ENCODE measurements at regions not wholly inside any gene's neighbourhood (a gene's known extent, or its start where the extent isn't known, plus 50 kb on each side); places are given as distances from the start of the nearest gene placed in this dataset.
A peak's percentile ranks its signal among the peaks of the same experiment; 100 is the strongest.
"Not testable (repeated sequence)": the region's sequence is repeated elsewhere in the genome, so short reads cannot be mapped to it uniquely, and the experiment has no call there.

DNA sequence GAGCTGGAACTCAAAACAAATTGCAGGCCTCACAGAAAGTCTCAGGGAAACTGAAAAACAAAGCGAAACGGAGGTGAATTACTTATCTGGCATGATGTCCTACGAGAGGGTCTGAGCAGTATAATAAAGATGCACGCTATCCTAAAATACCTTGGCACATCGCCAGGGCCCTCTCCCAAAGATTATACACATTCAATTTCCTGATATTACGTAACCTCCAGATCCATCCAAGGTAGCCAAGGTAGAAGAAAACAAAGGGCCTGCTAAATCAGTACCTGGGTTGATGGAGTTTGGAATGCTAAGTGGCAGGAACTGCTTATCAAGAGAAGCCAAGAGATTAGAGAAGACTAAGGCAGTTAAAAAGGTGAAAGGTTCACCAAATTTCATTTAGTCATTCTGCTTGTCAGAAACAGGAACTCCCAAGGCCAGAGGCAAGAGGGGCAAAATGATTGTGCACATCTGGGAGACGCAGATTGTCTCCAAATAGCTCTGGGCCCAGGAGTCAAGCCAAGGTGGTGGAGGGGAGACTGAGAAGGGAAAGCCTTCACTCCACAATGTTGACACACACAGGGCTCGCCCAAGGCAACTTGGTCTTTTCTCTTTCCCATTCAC lies 236.8 kb upstream of the ATP5MC3 start:
- DNase-seq (ENCODE audit: low read depth in 2 of 2): no peak

DNA sequence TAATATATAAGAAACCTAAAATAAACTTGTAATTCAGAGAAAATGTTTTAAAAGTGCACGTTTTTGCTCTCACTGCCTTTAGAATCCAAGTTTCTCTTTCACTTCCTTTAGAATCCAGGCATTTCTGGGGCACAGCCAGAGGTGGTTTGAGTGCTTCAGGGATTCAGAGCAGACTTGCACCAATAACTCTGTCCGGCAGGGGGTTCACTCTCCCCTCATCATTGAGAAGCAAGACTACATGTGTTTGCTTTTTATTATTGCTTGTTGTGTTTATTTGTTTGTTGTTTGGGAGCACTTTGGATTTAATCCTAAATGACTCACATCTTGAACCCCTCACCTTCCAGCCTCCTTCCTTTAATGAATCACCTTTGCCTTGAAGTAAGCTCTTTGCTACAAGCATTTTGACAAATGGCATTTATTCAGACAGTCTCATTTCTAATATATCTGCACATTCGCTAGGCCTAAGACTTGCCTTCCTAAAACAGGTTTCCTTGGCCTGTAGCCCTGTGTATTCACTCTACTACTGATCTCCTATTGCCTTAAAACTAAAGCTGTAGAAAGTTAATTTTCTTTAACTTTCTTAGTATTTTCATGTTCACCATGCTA lies 233.5 kb upstream of the ATP5MC3 start:
- peak in 1 of 2 experiments; percentile 4 for DNase-seq (ENCODE audit: low read depth in 2 of 2)

DNA sequence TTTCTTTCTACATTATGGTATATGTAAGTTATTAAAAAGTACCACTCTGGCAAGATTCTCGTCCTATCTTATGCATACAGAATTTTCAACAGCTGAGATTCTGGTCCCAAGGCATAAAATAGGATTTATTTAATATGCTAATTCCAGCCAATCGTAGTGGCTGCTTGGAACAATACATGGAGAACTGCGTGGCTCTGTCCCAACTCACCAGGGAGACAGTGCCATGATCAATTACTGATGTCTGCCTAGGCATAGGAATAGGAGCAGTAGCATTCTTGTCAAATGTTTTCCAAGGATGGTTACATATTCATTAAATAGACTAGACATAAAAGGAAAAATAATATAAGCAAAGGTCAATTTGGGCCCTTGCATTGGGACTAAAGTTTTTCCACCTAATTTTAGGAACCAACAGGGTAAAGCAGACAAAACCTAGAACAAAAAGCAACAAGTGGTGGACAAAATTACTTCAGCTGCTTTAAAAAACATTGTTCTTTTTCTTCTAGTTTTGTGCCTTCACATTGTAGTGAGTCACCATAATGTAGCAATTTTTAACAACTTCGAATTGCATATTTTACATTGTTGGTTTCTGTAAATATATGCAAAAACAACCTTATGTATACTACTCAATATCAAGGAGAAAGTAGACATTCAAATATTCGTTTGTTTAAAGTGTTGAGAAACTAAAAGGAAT lies 232.8 kb upstream of the ATP5MC3 start:
- no peak for DNase-seq (ENCODE audit: low read depth in 2 of 2)

DNA sequence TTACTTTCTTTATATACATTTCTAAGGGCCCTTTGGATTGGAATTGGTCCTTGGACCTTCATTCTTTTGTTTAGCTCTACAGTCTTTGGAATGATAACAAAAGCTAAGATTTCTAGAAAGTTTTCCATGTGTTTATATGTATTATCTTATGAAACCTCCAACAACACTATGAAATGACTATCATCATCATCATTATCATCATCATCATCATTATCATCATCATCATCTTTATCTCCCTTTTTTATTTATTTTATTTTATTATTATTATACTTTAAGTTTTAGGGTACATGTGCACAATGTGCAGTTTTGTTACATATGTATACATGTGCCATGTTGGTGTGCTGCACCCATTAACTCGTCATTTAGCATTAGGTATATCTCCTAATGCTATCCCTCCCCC lies 229.4 kb upstream of the ATP5MC3 start:
- not testable (repeated sequence) for DNase-seq (ENCODE audit: low read depth in 2 of 2)

DNA sequence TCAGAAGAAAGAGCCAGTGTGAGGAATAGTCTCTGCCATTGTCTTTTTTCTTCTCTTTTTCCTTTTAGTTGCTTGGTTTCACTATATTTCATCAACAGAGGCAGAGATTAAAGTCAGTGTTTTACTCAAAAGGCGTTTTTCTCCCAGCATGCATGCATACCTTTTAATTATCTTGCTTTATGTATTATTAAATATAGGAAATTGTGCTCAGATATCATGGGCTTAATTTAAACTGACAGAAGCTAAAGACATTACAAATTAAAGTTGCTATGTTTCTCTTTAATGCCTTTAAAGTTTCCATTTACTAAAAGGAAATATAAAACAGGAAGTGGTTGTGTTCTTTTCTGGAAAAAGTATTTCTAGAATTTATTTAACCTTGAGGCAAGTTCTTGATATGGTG lies 223.3 kb upstream of the ATP5MC3 start:
- no peak for DNase-seq (ENCODE audit: low read depth in 2 of 2)

DNA sequence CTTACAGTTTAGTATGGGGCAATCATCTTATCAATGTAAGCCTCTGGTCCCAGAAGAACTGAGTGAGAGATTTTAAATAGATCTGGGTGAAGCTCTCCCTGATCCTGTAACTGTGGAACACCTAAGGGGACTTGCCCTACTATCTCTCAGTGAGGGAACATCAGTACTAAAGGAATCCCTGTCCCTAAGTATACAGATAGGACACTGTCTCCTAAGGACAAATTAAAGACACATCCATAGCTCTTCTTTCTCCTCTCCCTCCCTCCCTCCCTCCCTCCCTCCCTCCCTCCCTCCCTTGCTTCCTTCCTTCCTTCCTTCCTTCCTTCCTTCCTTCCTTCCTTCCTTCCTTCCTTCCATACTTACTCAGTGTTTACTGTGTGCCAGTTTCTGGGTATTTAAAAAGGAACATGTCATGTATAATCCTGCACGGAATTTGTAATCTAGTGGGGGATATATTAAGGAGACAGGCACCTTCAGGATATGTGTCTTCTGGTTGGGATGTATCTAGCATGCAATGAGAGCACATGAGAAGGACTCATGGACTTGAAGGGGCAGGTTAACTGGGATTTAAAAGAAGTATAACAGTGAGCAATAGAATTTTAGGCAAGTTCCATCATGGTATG lies 222.2 kb upstream of the ATP5MC3 start:
- no peak for DNase-seq (ENCODE audit: low read depth in 2 of 2)

DNA sequence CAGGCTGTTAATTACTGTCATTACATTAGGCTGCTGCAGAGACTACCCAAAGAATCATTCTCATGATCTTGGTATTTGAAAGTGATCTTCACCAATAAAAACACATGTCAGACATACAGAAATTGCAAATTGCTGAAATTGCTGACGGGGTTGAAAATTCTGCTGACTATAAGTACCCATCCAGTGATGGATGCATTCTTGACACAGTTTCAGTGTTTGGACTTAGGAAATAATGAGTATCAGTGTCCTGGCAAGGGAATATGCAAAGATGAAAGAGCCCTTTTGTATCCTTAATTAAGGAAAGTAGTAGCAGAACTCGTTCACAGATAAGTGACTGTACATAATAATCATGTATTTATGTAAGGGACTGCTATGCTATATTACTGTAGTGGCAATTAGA lies 221.1 kb upstream of the ATP5MC3 start:
- DNase-seq (ENCODE audit: low read depth in 2 of 2): no peak

DNA sequence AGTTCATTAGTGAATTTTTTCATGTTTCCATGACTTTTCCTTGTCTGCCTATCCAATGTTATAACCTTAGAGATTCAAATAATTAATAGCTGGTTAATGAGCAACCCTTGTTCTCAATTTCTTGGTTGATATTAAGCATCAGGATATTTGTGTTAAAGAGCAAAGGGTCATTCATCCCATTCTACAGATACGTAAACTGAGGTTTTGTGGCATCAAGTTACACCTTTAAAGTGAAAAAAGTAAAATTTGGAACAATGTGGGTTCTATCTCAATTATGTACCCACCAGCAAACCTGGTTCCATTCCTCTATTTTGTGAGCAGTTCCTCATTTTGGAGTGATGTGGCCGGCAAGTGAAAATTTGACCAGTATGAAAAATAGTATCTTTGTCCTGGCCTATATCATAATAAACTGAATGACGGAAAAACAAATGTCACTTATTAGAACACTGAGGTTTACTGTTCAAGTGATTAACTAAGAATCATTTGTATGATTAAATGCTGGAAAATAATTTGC lies 220.5 kb upstream of the ATP5MC3 start:
- no peak for DNase-seq (ENCODE audit: low read depth in 2 of 2)

DNA sequence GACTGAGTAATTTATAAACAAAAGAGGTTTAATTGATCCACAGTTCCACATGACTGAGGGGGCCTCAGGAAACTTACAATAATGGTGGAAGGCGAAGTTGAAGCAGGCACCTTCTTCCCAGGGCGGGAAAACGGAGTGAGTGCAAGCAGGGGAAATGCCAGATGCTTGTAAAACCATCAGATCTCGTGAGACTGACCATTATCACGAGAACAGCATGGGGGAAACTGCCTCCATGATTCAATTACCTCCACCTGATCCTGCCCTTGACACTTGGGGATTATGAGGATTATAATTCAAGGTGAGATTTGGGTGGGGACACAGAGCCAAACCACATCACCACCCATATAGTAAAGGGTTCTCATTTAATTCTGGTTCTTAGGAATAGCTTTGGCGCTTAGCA lies 219.5 kb upstream of the ATP5MC3 start:
- no peak for DNase-seq (ENCODE audit: low read depth in 2 of 2)

DNA sequence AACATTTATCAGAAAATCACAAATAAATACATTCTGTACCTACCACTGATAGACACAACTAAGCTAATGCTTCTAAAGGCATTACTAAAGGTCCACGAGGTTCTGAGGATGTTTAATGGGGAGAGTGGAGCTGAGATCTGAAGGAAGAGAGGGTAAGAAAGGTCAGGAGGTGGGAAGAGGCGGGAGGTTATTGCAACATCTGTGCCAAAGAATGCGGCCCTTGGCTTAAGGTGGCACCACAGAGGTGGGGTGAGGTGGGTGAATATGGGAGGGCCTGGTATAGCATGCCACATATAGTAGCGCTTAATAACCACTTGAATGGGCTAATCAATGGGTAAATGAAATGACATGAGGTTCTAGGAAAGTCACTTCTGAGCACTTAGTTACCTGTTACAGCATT lies 217.8 kb upstream of the ATP5MC3 start:
- DNase-seq (ENCODE audit: low read depth in 2 of 2): no peak

DNA sequence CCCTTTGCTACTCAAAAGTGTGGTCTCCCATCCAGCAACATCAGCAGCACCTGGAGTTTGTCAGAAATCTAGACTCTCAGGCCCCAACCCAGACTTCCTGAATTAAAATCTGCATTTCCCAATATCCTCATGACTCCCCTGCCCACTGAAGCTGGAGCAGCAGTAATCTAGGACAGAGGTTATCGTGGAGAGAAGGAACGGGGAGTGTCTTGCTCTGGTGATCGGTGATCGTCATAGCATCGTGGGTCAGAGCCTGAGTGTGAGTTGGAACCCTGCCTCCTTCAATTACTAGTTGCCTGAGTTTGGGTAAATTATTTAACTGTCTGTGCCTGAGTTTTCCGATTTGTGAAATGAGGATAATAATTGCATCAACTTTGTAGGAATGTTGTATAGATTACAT lies 217.3 kb upstream of the ATP5MC3 start:
- no peak for DNase-seq (ENCODE audit: low read depth in 2 of 2)

DNA sequence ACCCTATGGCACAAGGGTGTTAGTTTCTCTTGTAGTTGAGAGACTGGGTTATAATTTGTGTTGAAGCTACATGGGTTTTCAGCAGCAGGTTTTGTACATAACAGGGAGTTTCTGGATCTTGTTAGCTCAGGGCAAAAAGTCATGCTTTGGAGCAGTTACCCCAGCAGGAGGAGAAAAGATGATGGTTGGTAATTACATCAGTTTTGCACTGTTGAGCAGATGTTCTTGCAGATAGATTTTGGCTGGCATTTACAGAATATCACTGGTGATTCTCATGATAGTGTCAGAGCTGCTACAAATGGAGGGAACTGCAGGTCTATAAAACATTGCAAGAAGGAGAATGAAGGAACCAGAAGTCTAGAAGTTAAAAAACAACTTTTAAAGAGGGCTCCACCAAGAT lies 215.2 kb upstream of the ATP5MC3 start:
- no peak for DNase-seq (ENCODE audit: low read depth in 2 of 2)

DNA sequence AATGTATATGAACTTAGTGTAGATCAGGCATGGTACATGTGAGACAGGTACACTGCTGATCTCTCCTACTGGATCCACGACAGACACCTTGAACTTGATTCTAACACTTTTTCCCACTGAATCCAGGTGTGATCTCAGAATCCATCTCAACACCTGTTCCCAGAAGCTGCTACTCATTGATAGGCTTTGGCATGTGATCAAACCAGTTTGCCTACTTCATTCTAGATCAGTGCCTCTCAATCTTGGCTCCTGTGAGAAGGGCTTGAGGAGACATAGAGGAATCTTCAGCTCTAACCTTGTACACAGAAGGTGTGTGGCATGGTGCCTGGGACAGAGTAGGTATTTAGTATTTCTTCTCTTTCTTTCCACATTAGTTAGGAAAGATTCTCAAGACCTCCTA lies 212.3 kb upstream of the ATP5MC3 start:
- DNase-seq (ENCODE audit: low read depth in 2 of 2): no peak

DNA sequence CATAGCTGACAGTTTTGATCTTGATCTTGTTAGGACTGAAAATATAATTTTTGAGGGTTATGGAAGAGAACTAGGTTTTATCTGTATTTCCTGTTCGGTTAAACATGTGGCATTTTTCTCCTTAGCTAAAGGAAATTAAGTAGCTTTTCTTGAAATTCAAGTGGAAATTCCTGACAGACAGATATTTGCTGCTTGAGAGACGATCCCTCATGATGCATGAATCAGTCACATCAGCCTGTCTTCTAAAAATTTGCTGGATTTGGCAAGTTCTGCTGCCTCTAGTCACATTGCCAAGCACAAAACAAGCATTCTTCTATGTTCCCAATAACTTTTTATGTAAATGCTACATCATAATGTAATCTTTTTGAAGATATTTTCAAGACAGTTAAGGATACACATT lies 201.8 kb upstream of the ATP5MC3 start:
- no peak for DNase-seq (ENCODE audit: low read depth in 2 of 2)

DNA sequence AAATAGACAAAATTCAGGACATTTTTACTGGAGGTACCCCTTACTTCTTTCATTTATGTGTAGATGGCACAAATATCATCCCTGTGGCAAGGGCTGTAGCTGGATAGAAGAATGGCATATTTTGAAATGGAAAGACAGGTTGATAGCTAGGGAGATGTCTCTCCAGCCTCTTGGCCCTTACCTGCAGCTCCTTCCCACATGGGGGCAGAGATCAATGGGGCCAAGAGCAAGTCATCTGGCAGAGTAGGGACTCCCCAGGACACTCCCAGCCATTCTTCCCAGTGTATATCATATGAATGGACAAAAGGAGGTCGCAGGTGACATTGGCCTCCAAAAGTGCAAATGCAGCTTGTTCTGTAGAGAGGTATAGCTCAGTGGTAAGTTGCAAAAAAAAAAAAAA lies 192.2 kb upstream of the ATP5MC3 start:
- no peak for DNase-seq (ENCODE audit: low read depth in 2 of 2)

DNA sequence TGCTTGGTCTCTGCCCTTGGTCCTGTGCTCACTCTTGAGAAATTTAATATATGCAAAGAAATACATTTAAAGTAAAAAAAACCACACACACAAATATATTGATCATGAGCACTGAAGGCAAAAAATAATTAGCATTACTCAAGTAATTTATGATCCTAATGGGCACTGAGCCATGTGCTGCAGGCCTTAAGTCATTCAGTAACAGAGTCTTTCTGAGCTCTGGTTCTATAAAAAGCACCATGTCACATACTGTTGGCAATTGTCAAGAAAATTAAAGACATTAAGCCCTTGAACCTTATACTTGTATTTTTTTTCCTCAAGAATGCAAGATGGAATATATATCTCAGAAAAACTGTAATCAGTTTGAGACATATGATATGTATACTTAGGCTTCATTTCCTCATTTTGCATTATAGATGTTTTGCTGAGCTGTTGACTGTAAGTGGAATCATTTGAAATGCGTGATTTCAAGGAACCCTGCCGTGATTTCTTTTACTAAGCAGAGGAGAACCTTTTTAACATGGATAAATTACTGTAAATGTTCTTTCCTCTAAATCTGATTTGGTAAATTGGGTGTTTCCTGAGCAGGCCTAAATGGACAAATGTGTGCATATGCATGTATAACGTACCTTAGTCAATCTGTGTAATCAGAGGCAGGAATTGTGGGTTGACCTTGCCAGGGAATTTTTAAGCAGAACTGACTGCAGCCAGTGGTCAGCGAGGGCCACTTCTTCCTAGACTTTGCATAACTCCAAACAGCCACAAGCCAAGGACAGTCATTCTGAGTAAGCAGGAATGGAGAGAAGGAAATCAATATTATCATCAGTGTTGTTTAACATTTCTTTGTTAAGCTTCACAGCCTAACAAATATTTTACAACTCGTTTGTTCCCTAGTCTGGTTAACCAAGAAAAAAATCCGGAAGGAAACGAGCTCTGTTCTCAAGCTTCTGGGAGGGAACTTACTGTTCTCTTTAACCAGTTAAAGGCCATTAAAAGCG lies 191.5 kb upstream of the ATP5MC3 start:
- DNase-seq (ENCODE audit: low read depth in 2 of 2): no peak

DNA sequence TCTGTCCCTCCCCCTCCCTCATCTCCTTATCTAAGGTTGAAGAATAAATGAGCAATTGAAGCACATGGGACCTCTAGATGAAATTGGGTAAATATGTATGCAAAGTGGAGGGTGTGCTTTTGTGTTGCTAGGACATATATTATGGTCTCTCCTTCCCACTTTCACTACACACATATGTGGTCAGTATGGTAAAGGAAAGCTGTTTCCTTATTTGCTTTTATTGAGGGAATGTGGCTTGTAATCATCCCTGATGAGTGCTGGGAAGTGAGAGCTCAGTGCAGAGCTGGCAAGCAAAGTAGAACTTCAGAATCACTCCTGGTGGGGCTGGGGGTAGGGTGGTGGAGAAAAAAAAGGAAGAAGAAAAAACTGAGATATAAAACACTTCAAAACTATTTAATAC lies 189.9 kb upstream of the ATP5MC3 start:
- DNase-seq (ENCODE audit: low read depth in 2 of 2): no peak

DNA sequence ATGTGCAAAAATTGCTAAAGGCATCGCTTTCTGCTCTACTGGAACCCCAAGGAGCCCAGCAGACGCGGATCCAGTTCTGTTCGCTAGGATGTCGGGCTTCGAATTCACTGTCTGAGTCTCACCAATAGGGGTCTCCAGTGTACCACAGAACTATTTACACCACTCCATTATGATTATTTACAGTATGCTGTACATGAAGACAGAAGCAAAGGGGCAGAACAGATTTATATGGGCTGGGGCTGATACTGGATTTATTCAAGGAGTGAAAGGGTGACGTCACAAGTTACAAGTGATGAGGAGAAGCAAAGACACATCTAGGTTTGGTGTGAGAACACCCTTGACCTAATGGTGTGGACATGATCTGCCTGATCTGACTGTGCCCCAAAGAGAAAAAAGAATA lies 185.3 kb upstream of the ATP5MC3 start:
- no peak for DNase-seq (ENCODE audit: low read depth in 2 of 2)

DNA sequence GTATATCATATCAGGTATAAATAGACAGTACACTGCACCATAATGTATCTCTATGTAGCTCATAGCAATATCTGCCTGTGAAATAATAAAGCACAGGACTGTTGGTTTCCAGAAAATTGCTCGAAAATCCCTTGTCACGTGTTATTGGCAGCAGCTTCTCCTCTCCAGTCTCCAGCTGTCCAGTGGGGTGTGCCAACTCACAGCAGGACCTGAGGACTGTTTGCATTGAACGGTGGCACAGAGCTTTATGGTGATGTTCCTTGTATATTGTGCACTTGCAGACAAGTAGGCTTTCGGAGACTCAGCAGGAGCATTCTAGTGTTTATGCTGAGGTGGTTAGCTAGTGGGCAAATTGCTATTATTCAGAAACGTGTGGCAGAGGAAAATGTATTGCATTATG lies 182.2 kb upstream of the ATP5MC3 start:
- DNase-seq (ENCODE audit: low read depth in 2 of 2): no peak

DNA sequence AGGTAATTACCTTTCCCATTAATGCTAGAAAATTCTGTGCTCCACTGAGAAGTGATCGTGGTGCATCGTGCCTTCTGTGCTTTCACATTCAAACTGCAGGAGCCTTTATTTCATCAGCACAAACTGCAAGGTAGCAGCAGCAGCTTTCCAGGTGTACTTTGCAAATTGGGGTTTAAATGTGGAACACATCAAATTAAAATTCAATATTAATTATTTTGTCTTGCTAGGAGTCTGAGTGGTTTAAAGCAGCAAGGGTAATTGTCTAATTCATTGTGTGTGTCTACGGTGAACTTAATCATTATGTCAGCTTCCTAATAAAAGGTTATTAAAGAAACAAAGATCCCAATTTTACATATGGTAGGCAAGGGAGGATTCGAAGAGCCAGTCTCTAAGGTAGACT lies 180.8 kb upstream of the ATP5MC3 start:
- no peak for DNase-seq (ENCODE audit: low read depth in 2 of 2)

DNA sequence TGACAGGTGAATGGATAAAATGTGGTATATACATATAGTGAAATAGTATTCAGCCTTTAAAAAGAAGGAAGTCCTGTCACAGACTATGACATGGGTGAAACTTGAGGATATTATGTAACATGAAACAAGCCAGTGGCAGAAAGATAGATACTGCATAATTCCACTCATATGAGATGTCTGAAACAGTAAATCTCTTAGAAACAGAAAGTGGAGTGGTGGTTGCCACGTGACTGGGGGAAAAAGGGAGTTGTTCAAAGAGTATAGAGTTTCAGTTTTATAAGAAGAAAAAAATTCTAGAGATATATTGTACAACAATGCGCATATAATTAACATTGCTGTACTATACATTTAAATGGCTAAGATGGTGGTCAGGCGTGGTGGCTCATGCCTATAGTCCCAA lies 178.2 kb upstream of the ATP5MC3 start:
- DNase-seq (ENCODE audit: low read depth in 2 of 2): no peak

DNA sequence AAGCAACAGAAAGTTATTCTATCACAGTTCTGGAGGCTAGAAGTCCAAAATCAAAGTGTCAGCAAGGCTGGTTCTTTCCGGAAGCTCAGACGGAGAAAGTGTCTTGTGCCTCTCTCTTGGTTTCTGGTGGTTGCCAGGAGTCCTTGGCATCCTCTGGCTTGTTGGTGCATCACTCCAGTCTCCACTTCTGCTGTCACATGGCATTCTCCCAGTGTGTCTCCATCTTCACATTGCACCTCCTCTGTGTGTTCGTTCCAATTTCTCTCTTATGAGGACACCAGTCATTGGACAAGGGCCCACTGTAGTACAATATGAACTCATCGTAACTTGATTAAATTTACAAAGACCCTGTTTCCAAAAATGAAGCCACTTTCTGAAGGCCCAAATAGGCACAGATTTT lies 175.4 kb upstream of the ATP5MC3 start:
- no peak for DNase-seq (ENCODE audit: low read depth in 2 of 2)

All from stimulated activated CD4-positive, alpha-beta T cell treated with anti-CD3 and anti-CD28 coated beads, Interleukin-12 subunit alpha, Interleukin-12 subunit beta, amount 100 ng/mL, for 24 hours (primary cell).